ENCODE measurements at regions not wholly inside any gene's neighbourhood (a gene's known extent, or its start where the extent isn't known, plus 50 kb on each side); places are given as distances from the start of the nearest gene placed in this dataset.

DNA sequence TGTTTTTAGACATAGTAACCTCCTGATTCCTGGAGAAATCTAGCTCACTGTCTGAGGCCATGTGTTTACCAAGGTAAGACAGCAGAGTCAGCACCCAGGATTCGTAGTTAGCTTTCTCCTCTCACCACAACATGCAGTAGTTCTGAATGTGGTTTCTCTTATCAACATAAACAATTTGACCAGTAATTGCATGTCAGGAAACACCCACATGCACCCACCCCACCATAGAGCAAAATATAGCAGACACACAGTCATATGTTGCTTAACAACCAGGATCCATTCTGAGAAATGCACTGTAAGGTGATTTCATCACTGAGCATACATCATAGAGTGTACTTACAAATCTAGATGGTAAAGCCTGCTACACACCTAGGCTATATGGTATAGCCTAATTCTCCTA lies 1004.0 kb downstream of the ANKRD7 start:
- Histone ChIP-seq H3K27me3 (replicated peaks; ENCODE audit: control insufficient read depth, insufficient read depth, low read length) (no peaks in the 10 kb centered on the region), H3K36me3 (ENCODE audit: control insufficient read depth, insufficient read depth, low read length) (no peaks in the 10 kb centered on the region), H3K4me1 (no peaks in the 10 kb centered on the region), H3K4me3 (ENCODE audit: low read depth, low read length) (no peak overlapping the region), H3K9me3 (no peaks in the 10 kb centered on the region)
- TF ChIP-seq, protein P1, sequence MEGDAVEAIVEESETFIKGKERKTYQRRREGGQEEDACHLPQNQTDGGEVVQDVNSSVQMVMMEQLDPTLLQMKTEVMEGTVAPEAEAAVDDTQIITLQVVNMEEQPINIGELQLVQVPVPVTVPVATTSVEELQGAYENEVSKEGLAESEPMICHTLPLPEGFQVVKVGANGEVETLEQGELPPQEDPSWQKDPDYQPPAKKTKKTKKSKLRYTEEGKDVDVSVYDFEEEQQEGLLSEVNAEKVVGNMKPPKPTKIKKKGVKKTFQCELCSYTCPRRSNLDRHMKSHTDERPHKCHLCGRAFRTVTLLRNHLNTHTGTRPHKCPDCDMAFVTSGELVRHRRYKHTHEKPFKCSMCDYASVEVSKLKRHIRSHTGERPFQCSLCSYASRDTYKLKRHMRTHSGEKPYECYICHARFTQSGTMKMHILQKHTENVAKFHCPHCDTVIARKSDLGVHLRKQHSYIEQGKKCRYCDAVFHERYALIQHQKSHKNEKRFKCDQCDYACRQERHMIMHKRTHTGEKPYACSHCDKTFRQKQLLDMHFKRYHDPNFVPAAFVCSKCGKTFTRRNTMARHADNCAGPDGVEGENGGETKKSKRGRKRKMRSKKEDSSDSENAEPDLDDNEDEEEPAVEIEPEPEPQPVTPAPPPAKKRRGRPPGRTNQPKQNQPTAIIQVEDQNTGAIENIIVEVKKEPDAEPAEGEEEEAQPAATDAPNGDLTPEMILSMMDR (IDR thresholded peaks at IDR 0.05; ENCODE audit: insufficient read depth in 1 of 2, low read depth in 1 of 2, low read length in 1 of 2, severe bottlenecking in 1 of 2, unreplicated experiment in 1 of 2), result no peak
- no TSS peak for BruUV-seq (replicated peaks)
- POLR2A ChIA-PET, result no interaction called here
- CTCF ChIA-PET, result no interaction called here
- no peaks in the 10 kb centered on the region for H3K36me3 Mint-ChIP-seq (ENCODE audit: insufficient read depth, unreplicated experiment)
- no peaks in the 10 kb centered on the region for H3K4me1 Mint-ChIP-seq (ENCODE audit: low read depth, unreplicated experiment)
- no peak overlapping the region for H3K27ac Mint-ChIP-seq (ENCODE audit: unreplicated experiment)
- H3K27me3 Mint-ChIP-seq (ENCODE audit: insufficient read depth, unreplicated experiment), result no peaks in the 10 kb centered on the region
- H3K9me3 Mint-ChIP-seq (ENCODE audit: unreplicated experiment), result peaks cover 9% of the 10 kb centered on the region
- no peak overlapping the region for H3K4me3 Mint-ChIP-seq (ENCODE audit: unreplicated experiment)
- intact Hi-C loops (cut with micrococcal nuclease; ENCODE audit: unreplicated experiment), result no loop called here
- no peak for DNase-seq

DNA sequence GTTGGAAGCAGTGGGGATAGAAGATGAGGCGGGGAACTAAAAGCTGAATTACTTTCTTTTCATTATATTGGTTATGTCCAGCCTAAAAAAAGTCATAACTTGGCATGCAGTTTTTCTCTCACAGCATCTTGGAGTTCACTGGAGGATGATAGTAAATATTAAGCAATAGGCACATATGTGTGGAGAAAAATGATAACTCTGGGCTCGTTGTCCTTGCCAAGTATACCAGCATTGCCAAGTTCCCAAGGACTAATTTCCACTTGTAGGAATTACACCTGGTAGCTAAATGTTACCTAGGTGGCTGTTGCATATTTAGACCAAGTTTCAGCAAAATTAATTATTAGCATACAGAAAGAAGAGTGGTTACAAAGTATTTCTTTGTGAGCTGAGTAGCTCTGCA lies 1007.6 kb downstream of the ANKRD7 start:
- no peaks in the 10 kb centered on the region for H3K9me3 ChIP-seq
- Mint-ChIP-seq H3K9me3 (ENCODE audit: unreplicated experiment) (no peaks in the 10 kb centered on the region), H3K36me3 (ENCODE audit: insufficient read depth, unreplicated experiment) (no peaks in the 10 kb centered on the region), H3K4me1 (ENCODE audit: low read depth, unreplicated experiment) (no peaks in the 10 kb centered on the region), H3K4me3 (ENCODE audit: unreplicated experiment) (no peak overlapping the region), H3K27me3 (ENCODE audit: insufficient read depth, unreplicated experiment) (no peaks in the 10 kb centered on the region), H3K27ac (ENCODE audit: unreplicated experiment) (no peak overlapping the region)
- BruUV-seq (replicated peaks), result no TSS peak
- ChIA-PET POLR2A (no interaction called here), CTCF (no interaction called here)
- DNase-seq, result no peak
- no peaks in the 10 kb centered on the region for H3K36me3 ChIP-seq (ENCODE audit: control insufficient read depth, insufficient read depth, low read length)
- H3K4me3 ChIP-seq (ENCODE audit: low read depth, low read length), result no peak overlapping the region
- TF ChIP-seq, protein P1 (IDR thresholded peaks at IDR 0.05; ENCODE audit: insufficient read depth in 1 of 2, low read depth in 1 of 2, low read length in 1 of 2, severe bottlenecking in 1 of 2, unreplicated experiment in 1 of 2), result no peak
- no peaks in the 10 kb centered on the region for H3K4me1 ChIP-seq
- intact Hi-C loops (cut with micrococcal nuclease; ENCODE audit: unreplicated experiment), result no loop called here
- no peaks in the 10 kb centered on the region for H3K27me3 ChIP-seq (replicated peaks; ENCODE audit: control insufficient read depth, insufficient read depth, low read length)

DNA sequence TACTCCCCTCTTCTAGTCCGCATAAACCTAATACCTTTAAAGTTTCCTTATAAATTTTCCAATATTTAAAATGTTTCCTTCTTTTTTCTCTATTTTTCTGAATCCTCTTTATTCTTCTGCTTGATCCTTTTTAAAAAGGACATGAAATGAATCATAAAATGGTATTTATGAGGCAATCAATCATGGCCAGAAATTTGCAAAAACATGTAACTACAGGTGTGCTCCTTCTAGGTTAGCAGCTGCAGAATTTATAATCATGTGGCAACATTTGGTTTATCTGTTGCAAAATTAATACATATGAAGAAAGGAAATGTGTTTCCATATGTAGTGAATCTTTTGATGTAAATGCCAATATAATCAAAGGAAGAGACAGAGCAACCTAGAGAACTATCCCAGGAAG lies 1008.5 kb downstream of the ANKRD7 start:
- no peaks in the 10 kb centered on the region for H3K4me1 Mint-ChIP-seq (ENCODE audit: low read depth, unreplicated experiment)
- TF ChIP-seq, protein P1 (IDR thresholded peaks at IDR 0.05; ENCODE audit: insufficient read depth in 1 of 2, low read depth in 1 of 2, low read length in 1 of 2, severe bottlenecking in 1 of 2, unreplicated experiment in 1 of 2), result no peak
- BruUV-seq (replicated peaks), result no TSS peak
- POLR2A ChIA-PET, result no interaction called here
- Histone ChIP-seq H3K36me3 (ENCODE audit: control insufficient read depth, insufficient read depth, low read length) (no peaks in the 10 kb centered on the region), H3K9me3 (no peaks in the 10 kb centered on the region), H3K4me3 (ENCODE audit: low read depth, low read length) (no peak overlapping the region), H3K4me1 (no peaks in the 10 kb centered on the region), H3K27me3 (replicated peaks; ENCODE audit: control insufficient read depth, insufficient read depth, low read length) (no peaks in the 10 kb centered on the region)
- H3K9me3 Mint-ChIP-seq (ENCODE audit: unreplicated experiment), result no peaks in the 10 kb centered on the region
- H3K27ac Mint-ChIP-seq (ENCODE audit: unreplicated experiment), result no peak overlapping the region
- intact Hi-C loops (cut with micrococcal nuclease; ENCODE audit: unreplicated experiment), result no loop called here
- H3K4me3 Mint-ChIP-seq (ENCODE audit: unreplicated experiment), result no peak overlapping the region
- H3K36me3 Mint-ChIP-seq (ENCODE audit: insufficient read depth, unreplicated experiment), result no peaks in the 10 kb centered on the region
- H3K27me3 Mint-ChIP-seq (ENCODE audit: insufficient read depth, unreplicated experiment), result no peaks in the 10 kb centered on the region
- CTCF ChIA-PET, result no interaction called here
- DNase-seq, result no peak

Measured in Caco-2 (cell line).